ENCODE measurements at regions not wholly inside any gene's neighbourhood (a gene's known extent, or its start where the extent isn't known, plus 50 kb on each side); places are given as distances from the start of the nearest gene placed in this dataset.

DNA sequence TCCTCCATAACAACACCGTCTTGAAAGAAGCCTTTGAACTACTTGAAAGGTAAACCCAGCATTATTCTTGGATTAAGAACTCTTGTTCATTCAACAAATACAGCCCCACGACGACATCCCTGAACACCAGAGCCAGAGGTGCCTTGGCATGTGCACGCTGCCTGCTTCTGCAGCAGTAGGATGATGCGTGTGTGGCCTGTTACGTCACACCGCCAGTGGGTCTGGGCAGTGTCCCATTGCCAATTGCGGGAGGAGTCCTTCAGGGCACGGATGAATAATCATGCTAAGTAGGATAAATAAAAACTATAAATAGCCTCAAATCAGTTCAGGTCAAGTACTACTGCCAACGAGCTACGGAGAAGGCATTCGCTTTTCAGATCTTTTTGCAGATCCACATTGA is 380.5 kb downstream of the SHANK2 start:
- POLR2A ChIA-PET: no interaction called here
- CTCF ChIA-PET: no interaction called here
- no peak for DNase-seq (ENCODE audit: low read depth, low spot score)
- TF ChIP-seq, protein P1, sequence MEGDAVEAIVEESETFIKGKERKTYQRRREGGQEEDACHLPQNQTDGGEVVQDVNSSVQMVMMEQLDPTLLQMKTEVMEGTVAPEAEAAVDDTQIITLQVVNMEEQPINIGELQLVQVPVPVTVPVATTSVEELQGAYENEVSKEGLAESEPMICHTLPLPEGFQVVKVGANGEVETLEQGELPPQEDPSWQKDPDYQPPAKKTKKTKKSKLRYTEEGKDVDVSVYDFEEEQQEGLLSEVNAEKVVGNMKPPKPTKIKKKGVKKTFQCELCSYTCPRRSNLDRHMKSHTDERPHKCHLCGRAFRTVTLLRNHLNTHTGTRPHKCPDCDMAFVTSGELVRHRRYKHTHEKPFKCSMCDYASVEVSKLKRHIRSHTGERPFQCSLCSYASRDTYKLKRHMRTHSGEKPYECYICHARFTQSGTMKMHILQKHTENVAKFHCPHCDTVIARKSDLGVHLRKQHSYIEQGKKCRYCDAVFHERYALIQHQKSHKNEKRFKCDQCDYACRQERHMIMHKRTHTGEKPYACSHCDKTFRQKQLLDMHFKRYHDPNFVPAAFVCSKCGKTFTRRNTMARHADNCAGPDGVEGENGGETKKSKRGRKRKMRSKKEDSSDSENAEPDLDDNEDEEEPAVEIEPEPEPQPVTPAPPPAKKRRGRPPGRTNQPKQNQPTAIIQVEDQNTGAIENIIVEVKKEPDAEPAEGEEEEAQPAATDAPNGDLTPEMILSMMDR (IDR thresholded peaks at IDR 0.05; ENCODE audit: insufficient read depth, low read length, missing control alignments): no peak
- no peak overlapping the region for H3K4me3 ChIP-seq (ENCODE audit: low read depth, low read length)

DNA sequence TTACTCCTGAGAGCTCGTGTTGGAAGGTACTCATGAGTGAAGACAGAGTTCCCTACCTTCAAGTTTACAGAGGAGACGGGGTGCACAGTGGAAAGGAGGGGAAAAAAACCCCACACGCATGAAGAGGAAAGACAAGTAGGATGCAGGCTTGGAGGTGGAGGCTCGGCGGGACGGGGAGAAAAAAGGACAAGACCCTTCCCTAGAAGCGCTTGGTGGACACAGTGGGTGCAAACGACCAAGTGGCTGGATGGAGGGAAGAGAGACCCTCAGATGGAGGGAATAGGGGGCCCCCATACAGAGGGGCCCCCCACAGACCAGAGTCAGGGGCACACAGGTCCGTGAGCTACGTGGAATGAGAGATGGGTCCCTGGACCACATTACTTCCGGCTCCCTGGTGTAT is 380.1 kb downstream of the SHANK2 start:
- ChIA-PET CTCF (no interaction called here), POLR2A (no interaction called here)
- no peak for DNase-seq (ENCODE audit: low read depth, low spot score)
- no peak overlapping the region for H3K4me3 ChIP-seq (ENCODE audit: low read depth, low read length)
- TF ChIP-seq, protein P1 (IDR thresholded peaks at IDR 0.05; ENCODE audit: insufficient read depth, low read length, missing control alignments): no peak

DNA sequence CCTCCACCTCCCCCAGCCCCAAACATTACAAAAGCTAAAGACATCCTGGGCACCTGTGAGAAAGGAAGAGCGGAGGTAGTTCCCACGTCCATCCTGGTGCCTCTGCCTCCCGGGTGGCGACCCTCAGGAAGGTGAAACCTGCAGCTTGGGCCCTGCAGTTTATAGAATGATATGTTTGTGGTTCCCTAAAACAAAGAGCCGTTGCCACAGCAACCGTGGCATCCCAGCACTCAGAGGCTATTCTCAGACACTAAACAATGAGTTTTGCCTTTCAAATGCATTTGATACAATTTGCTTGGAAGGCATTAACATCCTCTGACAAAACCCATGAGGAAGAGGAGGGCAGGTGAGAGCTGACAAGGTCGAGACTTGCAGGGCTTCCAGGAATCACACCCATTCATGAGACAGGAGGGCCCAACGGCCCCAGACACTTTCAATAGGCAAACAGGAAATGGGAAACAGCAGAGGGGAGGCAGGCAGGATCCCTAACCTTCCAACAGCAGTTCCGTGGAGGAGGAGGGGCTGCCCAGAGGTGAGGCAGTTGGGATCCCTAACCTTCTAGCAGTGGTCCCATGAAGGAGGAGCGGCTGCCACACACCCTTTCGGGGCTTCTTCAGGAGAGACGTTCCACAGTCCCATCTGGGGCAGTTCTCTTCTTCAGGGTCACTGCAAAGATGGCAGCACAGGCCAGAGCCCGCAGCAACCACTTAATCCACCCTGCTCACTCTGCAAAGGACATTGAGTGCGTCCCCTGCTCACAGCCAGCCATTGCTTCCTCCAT is 379.2 kb downstream of the SHANK2 start:
- CTCF ChIA-PET: no interaction called here
- no peak overlapping the region for H3K4me3 ChIP-seq (ENCODE audit: low read depth, low read length)
- TF ChIP-seq, protein P1 (IDR thresholded peaks at IDR 0.05; ENCODE audit: insufficient read depth, low read length, missing control alignments): no peak
- POLR2A ChIA-PET: no interaction called here
- no peak for DNase-seq (ENCODE audit: low read depth, low spot score)

DNA sequence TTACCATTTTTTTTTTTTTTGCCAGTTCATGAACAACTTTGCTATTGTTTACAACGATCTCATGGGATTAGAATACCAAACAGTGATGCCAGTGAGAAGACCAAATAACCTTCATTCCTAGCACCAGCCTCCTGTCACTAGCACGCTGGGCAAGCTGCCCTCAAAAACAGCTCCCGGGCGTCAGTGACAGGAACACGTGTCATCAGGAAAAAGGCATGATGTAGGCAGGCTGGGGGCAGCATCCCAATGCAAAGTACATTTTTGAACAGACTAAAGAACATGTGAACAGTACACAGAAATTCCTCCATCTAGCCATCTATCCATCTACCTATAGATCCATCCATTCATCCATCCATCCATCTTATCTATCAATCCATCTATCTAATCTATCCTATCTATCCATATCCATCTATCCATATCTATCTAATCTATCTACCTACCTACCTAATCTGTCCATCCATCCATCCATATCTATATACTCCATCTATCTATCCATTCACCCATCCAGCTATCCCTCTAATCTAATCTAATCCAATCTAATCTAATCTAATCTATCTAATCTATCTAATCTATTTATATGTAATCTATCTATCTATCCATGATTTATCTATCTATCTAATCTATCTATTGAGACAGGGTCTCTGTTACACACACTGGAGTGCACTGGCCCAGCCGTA is 378.5 kb downstream of the SHANK2 start:
- ChIA-PET CTCF (no interaction called here), POLR2A (no interaction called here)
- H3K4me3 ChIP-seq (ENCODE audit: low read depth, low read length): no peak overlapping the region
- TF ChIP-seq, protein P1 (IDR thresholded peaks at IDR 0.05; ENCODE audit: insufficient read depth, low read length, missing control alignments): no peak
- DNase-seq (ENCODE audit: low read depth, low spot score): no peak

DNA sequence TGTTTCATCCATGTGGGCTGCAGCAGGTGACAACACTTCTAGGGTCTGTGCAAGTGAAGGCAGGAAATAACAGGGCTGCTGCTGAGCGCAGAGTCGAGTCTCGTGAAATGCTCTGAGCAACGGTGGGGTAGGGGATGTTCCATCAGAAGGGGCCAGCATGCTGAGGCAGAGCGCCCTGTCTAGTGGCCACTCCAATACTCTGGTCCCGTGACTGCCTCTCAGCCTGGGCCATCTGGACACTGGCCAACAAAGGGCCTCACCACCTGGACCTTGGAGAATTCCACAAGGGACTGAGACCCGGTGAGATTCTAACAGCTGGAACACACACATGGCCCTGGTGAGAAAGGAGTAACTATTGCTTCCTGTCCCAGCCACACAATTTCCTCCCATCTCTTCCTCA is 375.7 kb downstream of the SHANK2 start:
- no peak overlapping the region for H3K4me3 ChIP-seq (ENCODE audit: low read depth, low read length)
- CTCF ChIA-PET: no interaction called here
- no peak for DNase-seq (ENCODE audit: low read depth, low spot score)
- TF ChIP-seq, protein P1 (IDR thresholded peaks at IDR 0.05; ENCODE audit: insufficient read depth, low read length, missing control alignments): no peak
- POLR2A ChIA-PET: no interaction called here

DNA sequence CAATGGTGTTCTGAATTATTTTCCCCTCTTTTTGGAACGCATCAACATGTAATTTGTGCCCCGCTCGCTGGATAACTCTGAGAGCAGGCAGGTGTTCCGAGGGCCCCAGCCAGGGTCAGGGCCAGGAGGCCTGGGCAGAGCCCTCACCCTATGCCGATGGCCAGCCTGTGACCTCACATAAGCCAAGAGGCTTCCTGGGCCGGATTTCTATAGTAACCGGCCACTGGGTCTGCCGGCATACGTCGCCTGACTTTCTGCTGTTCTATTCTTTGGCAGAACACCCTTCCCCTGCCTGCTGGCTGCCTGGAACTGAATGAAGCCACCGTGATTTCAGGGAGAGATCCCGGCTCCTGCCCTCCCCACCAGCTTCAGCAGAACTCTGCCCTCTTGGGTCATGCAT is 375.2 kb downstream of the SHANK2 start:
- TF ChIP-seq, protein P1 (IDR thresholded peaks at IDR 0.05; ENCODE audit: insufficient read depth, low read length, missing control alignments): no peak
- POLR2A ChIA-PET: no interaction called here
- no peak overlapping the region for H3K4me3 ChIP-seq (ENCODE audit: low read depth, low read length)
- DNase-seq (ENCODE audit: low read depth, low spot score): no peak
- CTCF ChIA-PET: no interaction called here

Data from AG04449 (cell line).